Limb (tissue), 2 donors: ENCODE measurements at regions not wholly inside any gene's neighbourhood (a gene's known extent, or its start where the extent isn't known, plus 50 kb on each side); places are given as distances from the start of the nearest gene placed in this dataset.

Experiments
- DNase-seq, 2 donors: peaks; one replicate each; pipeline ENCODE4 v3.0.0-alpha.2; 2016; ENCODE audit errors: extremely low spot score in 2 of 2

- no peak for DNase-seq
Measured at GRCh38 chr20:57076951-57077350, 189.5 kb downstream of the BMP7 start.

GRCh38 chr20:57078116-57078515 is 188.3 kb downstream of the BMP7 start:
- DNase-seq: no peak

- DNase-seq: no peak
Measured at GRCh38 chr20:57079031-57080005, 187.1 kb downstream of the BMP7 start.

- no peak for DNase-seq
Measured at GRCh38 chr20:57080796-57081195, 185.6 kb downstream of the BMP7 start.

- DNase-seq: no peak
Measured at GRCh38 chr20:57082357-57082945, 184.0 kb downstream of the BMP7 start.

- DNase-seq: no peak
Measured at GRCh38 chr20:57083072-57083471, 183.4 kb downstream of the BMP7 start.

- DNase-seq: no peak
Measured at GRCh38 chr20:57086066-57086465, 180.4 kb downstream of the BMP7 start.

- no peak for DNase-seq
Measured at GRCh38 chr20:57087102-57087501, 179.3 kb downstream of the BMP7 start.

- no peak for DNase-seq
Measured at GRCh38 chr20:57087705-57088104, 178.7 kb downstream of the BMP7 start.

- no peak for DNase-seq
Measured at GRCh38 chr20:57088436-57088835, 178.0 kb downstream of the BMP7 start.

GRCh38 chr20:57089699-57090144 is 176.7 kb downstream of the BMP7 start:
- DNase-seq: peak; percentile 67 to 88

GRCh38 chr20:57090590-57091560 is 175.6 kb downstream of the BMP7 start:
- DNase-seq: no peak

GRCh38 chr20:57091748-57092111 is 174.7 kb downstream of the BMP7 start:
- no peak for DNase-seq

- DNase-seq: peak; percentile 42 to 81
Measured at GRCh38 chr20:57092112-57092899, 174.1 kb downstream of the BMP7 start.

GRCh38 chr20:57092900-57093530 is 173.4 kb downstream of the BMP7 start:
- no peak for DNase-seq

GRCh38 chr20:57093766-57094165 is 172.7 kb downstream of the BMP7 start:
- no peak for DNase-seq

- DNase-seq: no peak
Measured at GRCh38 chr20:57094252-57094891, 172.1 kb downstream of the BMP7 start.

- no peak for DNase-seq
Measured at GRCh38 chr20:57094991-57095390, 171.4 kb downstream of the BMP7 start.

GRCh38 chr20:57095426-57095825 is 171.0 kb downstream of the BMP7 start:
- DNase-seq: no peak
